Vagina (tissue), 2 donors: ENCODE measurements at regions not wholly inside any gene's neighbourhood (a gene's known extent, or its start where the extent isn't known, plus 50 kb on each side); places are given as distances from the start of the nearest gene placed in this dataset.

Experiments used
- POLR2A ChIP-seq, 2 donors: fragments of 450-650 bp; IDR thresholded peaks; one replicate each; pipeline ENCODE4 v1.6.1; 2017; ENCODE audit warnings: antibody characterized with exemption in 2 of 2, mild to moderate bottlenecking in 2 of 2, moderate library complexity in 2 of 2
- TF ChIP-seq, protein P1 (sequence below), 3 experiments: fragments of 450-650 bp in 2 of 3; fragments of 200-600 bp in 1 of 3; sonication (generic) in 1 of 3; IDR thresholded peaks; one replicate each; pipeline ENCODE4 v1.5.1; 2017 to 2019; ENCODE audit warnings: antibody characterized with exemption in 3 of 3, mild to moderate bottlenecking in 2 of 3, moderate library complexity in 2 of 3

DNA sequence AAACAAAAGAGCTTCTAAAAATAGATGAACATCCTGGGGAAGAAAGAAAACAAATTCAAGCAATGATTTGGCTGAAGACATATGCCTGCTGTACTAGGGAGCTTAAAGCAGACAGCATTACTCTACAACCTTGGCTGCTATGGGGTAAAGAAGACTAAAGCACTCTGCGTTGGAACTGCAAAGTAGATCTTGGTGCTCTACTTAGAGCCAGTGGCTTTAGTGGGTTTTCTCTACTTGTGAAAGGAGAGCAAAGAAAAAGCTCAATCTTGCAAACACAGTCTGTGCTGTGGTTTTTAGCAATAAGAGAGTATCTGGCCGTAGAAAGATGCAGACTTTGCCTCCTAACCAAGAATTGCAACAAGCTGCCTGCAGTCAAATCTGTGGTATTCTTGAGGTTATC lies 334.7 kb upstream of the NDST3 start:
- TF ChIP-seq POLR2A (IDR thresholded peaks at IDR 0.05): no peak
- TF ChIP-seq, protein P1, sequence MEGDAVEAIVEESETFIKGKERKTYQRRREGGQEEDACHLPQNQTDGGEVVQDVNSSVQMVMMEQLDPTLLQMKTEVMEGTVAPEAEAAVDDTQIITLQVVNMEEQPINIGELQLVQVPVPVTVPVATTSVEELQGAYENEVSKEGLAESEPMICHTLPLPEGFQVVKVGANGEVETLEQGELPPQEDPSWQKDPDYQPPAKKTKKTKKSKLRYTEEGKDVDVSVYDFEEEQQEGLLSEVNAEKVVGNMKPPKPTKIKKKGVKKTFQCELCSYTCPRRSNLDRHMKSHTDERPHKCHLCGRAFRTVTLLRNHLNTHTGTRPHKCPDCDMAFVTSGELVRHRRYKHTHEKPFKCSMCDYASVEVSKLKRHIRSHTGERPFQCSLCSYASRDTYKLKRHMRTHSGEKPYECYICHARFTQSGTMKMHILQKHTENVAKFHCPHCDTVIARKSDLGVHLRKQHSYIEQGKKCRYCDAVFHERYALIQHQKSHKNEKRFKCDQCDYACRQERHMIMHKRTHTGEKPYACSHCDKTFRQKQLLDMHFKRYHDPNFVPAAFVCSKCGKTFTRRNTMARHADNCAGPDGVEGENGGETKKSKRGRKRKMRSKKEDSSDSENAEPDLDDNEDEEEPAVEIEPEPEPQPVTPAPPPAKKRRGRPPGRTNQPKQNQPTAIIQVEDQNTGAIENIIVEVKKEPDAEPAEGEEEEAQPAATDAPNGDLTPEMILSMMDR (IDR thresholded peaks at IDR 0.05): no peak
